NOMO-1 treated with DMSO at 0.1 percent for 48 hours (cell line): ENCODE measurements at regions not wholly inside any gene's neighbourhood (a gene's known extent, or its start where the extent isn't known, plus 50 kb on each side); places are given as distances from the start of the nearest gene placed in this dataset.
A peak's percentile ranks its signal among the peaks of the same experiment; 100 is the strongest.

ENCODE experiments used
- DNase-seq: peaks from one replicate; lab custom pipeline; 2025; ENCODE audit not compliant: unreplicated experiment; lab: John Stamatoyannopoulos, UW

- no peak for DNase-seq
These were observed 257.8 kb downstream of the COX7C start for GRCh38 chr5:86875539-86875938.

- DNase-seq, result peak; percentile 2
These were observed 260.5 kb downstream of the COX7C start for GRCh38 chr5:86878250-86878649.

GRCh38 chr5:86879086-86879485, 261.3 kb downstream of the COX7C start:
- DNase-seq, result no peak

GRCh38 chr5:86880344-86880743, 262.6 kb downstream of the COX7C start:
- DNase-seq, result no peak

GRCh38 chr5:86880785-86881492, 263.2 kb downstream of the COX7C start:
- DNase-seq, result peak; percentile 70

GRCh38 chr5:86881493-86882090, 263.9 kb downstream of the COX7C start:
- no peak for DNase-seq

GRCh38 chr5:86884608-86885007, 266.9 kb downstream of the COX7C start:
- DNase-seq, result no peak

GRCh38 chr5:86885011-86885410, 267.3 kb downstream of the COX7C start:
- DNase-seq, result no peak

- DNase-seq, result no peak
These were observed 267.9 kb downstream of the COX7C start for GRCh38 chr5:86885489-86886230.

- DNase-seq, result no peak
These were observed 272.6 kb downstream of the COX7C start for GRCh38 chr5:86890375-86890774.

- no peak for DNase-seq
These were observed 276.3 kb downstream of the COX7C start for GRCh38 chr5:86894056-86894455.

GRCh38 chr5:86896916-86897315, 279.2 kb downstream of the COX7C start:
- DNase-seq, result no peak

- DNase-seq, result no peak
These were observed 291.9 kb downstream of the COX7C start for GRCh38 chr5:86909418-86910295.

- no peak for DNase-seq
These were observed 299.4 kb downstream of the COX7C start for GRCh38 chr5:86917117-86917579.

- no peak for DNase-seq
These were observed 300.5 kb downstream of the COX7C start for GRCh38 chr5:86918246-86918645.

GRCh38 chr5:86926033-86926432, 308.3 kb downstream of the COX7C start:
- DNase-seq, result no peak

- no peak for DNase-seq
These were observed 311.5 kb downstream of the COX7C start for GRCh38 chr5:86929123-86929766.

GRCh38 chr5:86951761-86952160, 315.9 kb upstream of the RASA1 start:
- DNase-seq, result no peak

- DNase-seq, result no peak
These were observed 302.8 kb upstream of the RASA1 start for GRCh38 chr5:86964889-86965288.

GRCh38 chr5:86968301-86968753, 299.4 kb upstream of the RASA1 start:
- peak; percentile 50 for DNase-seq
